ENCODE measurements at regions not wholly inside any gene's neighbourhood (a gene's known extent, or its start where the extent isn't known, plus 50 kb on each side); places are given as distances from the start of the nearest gene placed in this dataset.

- Histone ChIP-seq H2AFZ (ENCODE audit: low read depth, low read length, severe bottlenecking) (no peak overlapping the region), H3K27me3 (ENCODE audit: low read length) (no peaks in the 10 kb centered on the region)
- no peak for TF ChIP-seq CTCF (IDR thresholded peaks at IDR 0.05; ENCODE audit: insufficient read depth, low read length, poor library complexity, severe bottlenecking)
- TF ChIP-seq EZH2phosphoT487 (conservative IDR thresholded peaks at IDR 0.05; ENCODE audit: low read length) = no peak
Measured at GRCh38 chr2:139746901-139747300, 966.7 kb upstream of the NXPH2 start.

DNA sequence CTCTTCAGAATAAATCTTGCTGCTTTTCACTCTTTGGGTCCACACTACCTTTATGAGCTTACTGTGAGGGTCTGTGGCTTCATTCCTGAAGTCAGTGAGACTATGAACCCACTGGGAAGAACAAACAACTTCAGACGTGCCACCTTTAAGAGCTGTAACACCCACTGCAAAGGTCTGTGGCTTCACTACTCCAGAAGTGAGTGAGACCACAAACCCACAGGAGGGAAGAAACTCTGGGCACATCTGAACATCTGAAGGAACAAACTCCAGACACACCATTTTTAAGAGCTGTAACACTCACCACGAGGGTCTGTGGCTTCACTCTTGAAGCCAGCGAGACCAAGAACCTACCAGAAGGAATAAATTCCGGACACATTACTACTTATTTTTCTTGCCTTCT is 964.1 kb upstream of the NXPH2 start:
- H3K9me2 ChIP-seq (replicated peaks; ENCODE audit: insufficient read depth, low read length) = no peaks in the 10 kb centered on the region
- no peak overlapping the region for H3K4me3 ChIP-seq (ENCODE audit: insufficient read depth, low read length, poor library complexity, severe bottlenecking)
- no peak for TF ChIP-seq CTCF (IDR thresholded peaks at IDR 0.05; ENCODE audit: insufficient read depth, low read length, poor library complexity, severe bottlenecking)
- TF ChIP-seq EZH2phosphoT487 (conservative IDR thresholded peaks at IDR 0.05; ENCODE audit: low read length) = no peak
- H2AFZ ChIP-seq (ENCODE audit: low read depth, low read length, severe bottlenecking) = no peak overlapping the region
- H3K27ac ChIP-seq (ENCODE audit: low read depth, low read length) = no peak overlapping the region
- H3K27me3 ChIP-seq (ENCODE audit: low read length) = no peaks in the 10 kb centered on the region
- H3K4me2 ChIP-seq (ENCODE audit: low read depth, low read length, poor library complexity, severe bottlenecking) = no peak overlapping the region
- H3K79me2 ChIP-seq (ENCODE audit: insufficient read depth, low read length) = no peaks in the 10 kb centered on the region
- no peaks in the 10 kb centered on the region for H4K20me1 ChIP-seq (ENCODE audit: low read depth, low read length)
- H3K9me3 ChIP-seq (ENCODE audit: insufficient read depth, low read length) = no peaks in the 10 kb centered on the region
- H3F3A ChIP-seq (ENCODE audit: insufficient read depth) = no peaks in the 10 kb centered on the region
- H3K9ac ChIP-seq (ENCODE audit: low read length) = no peak overlapping the region
- no peaks in the 10 kb centered on the region for H3K36me3 ChIP-seq (ENCODE audit: low read length)

More at GRCh38 chr2:139746901-139747300, 966.7 kb upstream of the NXPH2 start:
- Histone ChIP-seq H3K4me3 (ENCODE audit: insufficient read depth, low read length, poor library complexity, severe bottlenecking) (no peak overlapping the region), H3K9me2 (replicated peaks; ENCODE audit: insufficient read depth, low read length) (no peaks in the 10 kb centered on the region), H3K9ac (ENCODE audit: low read length) (no peak overlapping the region), H3K27ac (ENCODE audit: low read depth, low read length) (no peak overlapping the region), H3K79me2 (ENCODE audit: insufficient read depth, low read length) (no peaks in the 10 kb centered on the region), H4K20me1 (ENCODE audit: low read depth, low read length) (no peaks in the 10 kb centered on the region), H3F3A (ENCODE audit: insufficient read depth) (no peaks in the 10 kb centered on the region), H3K9me3 (ENCODE audit: insufficient read depth, low read length) (no peaks in the 10 kb centered on the region), H3K4me2 (ENCODE audit: low read depth, low read length, poor library complexity, severe bottlenecking) (no peak overlapping the region), H3K36me3 (ENCODE audit: low read length) (no peaks in the 10 kb centered on the region)

- H2AFZ ChIP-seq (ENCODE audit: low read depth, low read length, severe bottlenecking) = no peak overlapping the region
- H3K27ac ChIP-seq (ENCODE audit: low read depth, low read length) = no peak overlapping the region
- H3K36me3 ChIP-seq (ENCODE audit: low read length) = no peaks in the 10 kb centered on the region
- H3K4me2 ChIP-seq (ENCODE audit: low read depth, low read length, poor library complexity, severe bottlenecking) = no peak overlapping the region
- H4K20me1 ChIP-seq (ENCODE audit: low read depth, low read length) = no peaks in the 10 kb centered on the region
- no peaks in the 10 kb centered on the region for H3K27me3 ChIP-seq (ENCODE audit: low read length)
- no peak overlapping the region for H3K4me3 ChIP-seq (ENCODE audit: insufficient read depth, low read length, poor library complexity, severe bottlenecking)
- H3F3A ChIP-seq (ENCODE audit: insufficient read depth) = no peaks in the 10 kb centered on the region
- no peak for TF ChIP-seq CTCF (IDR thresholded peaks at IDR 0.05; ENCODE audit: insufficient read depth, low read length, poor library complexity, severe bottlenecking)
- TF ChIP-seq EZH2phosphoT487 (conservative IDR thresholded peaks at IDR 0.05; ENCODE audit: low read length) = no peak
- H3K79me2 ChIP-seq (ENCODE audit: insufficient read depth, low read length) = no peaks in the 10 kb centered on the region
- no peak overlapping the region for H3K9ac ChIP-seq (ENCODE audit: low read length)
- H3K9me3 ChIP-seq (ENCODE audit: insufficient read depth, low read length) = no peaks in the 10 kb centered on the region
- no peaks in the 10 kb centered on the region for H3K9me2 ChIP-seq (replicated peaks; ENCODE audit: insufficient read depth, low read length)
Measured at GRCh38 chr2:139742216-139743172, 962.3 kb upstream of the NXPH2 start.
